GM10248 (cell line): ENCODE measurements at regions not wholly inside any gene's neighbourhood (a gene's known extent, or its start where the extent isn't known, plus 50 kb on each side); places are given as distances from the start of the nearest gene placed in this dataset.

Source experiments
- CTCF ChIA-PET: fragments of 300-600 bp; sonication (Branson Sonifier 250); formaldehyde crosslinking; extraction: SDS; loops from one replicate; lab custom pipeline; 2021; ENCODE audit warnings: antibody characterized with exemption; lab: Yijun Ruan, JAX
- POLR2A ChIA-PET: fragments of 350-650 bp; sonication (Branson Sonifier 250); formaldehyde crosslinking; extraction: SDS; loops from one replicate; lab custom pipeline; 2020; ENCODE audit warnings: antibody characterized with exemption; lab: Yijun Ruan, JAX
- DNase-seq: peaks from one replicate; pipeline ENCODE4 v3.0.0; 2012; ENCODE audit errors: extremely low spot score
- TF ChIP-seq, protein P1 (sequence below): IDR thresholded peaks from 2 replicates; pipeline ENCODE4 v1.5.1; 2012; ENCODE audit warnings: mild to moderate bottlenecking, low read depth; ENCODE audit errors: extremely low read depth, missing control alignments, control extremely low read depth

DNA sequence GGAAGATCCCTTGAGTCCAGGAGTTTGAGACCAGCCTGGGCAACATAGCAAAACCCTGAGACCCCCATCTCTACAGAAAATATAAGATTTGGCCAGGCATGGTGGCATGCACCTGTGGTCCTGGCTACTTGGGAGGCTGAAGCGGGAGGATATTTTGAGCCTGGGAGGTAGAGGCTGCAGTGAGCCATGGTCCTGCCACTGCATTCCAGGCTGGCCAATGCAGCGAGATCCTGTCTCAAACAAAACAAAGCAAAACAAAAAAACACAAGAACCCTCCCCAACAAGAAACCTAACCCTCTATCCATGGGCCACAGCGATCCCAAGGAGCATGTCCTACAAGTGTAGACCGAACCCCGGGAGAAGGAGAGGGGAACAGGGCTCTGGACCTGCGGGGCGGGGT is 133.3 kb downstream of the MGAT5B start:
- CTCF ChIA-PET: no interaction called here
- POLR2A ChIA-PET: no interaction called here
- DNase-seq: no peak
- TF ChIP-seq, protein P1, sequence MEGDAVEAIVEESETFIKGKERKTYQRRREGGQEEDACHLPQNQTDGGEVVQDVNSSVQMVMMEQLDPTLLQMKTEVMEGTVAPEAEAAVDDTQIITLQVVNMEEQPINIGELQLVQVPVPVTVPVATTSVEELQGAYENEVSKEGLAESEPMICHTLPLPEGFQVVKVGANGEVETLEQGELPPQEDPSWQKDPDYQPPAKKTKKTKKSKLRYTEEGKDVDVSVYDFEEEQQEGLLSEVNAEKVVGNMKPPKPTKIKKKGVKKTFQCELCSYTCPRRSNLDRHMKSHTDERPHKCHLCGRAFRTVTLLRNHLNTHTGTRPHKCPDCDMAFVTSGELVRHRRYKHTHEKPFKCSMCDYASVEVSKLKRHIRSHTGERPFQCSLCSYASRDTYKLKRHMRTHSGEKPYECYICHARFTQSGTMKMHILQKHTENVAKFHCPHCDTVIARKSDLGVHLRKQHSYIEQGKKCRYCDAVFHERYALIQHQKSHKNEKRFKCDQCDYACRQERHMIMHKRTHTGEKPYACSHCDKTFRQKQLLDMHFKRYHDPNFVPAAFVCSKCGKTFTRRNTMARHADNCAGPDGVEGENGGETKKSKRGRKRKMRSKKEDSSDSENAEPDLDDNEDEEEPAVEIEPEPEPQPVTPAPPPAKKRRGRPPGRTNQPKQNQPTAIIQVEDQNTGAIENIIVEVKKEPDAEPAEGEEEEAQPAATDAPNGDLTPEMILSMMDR: no peak

DNA sequence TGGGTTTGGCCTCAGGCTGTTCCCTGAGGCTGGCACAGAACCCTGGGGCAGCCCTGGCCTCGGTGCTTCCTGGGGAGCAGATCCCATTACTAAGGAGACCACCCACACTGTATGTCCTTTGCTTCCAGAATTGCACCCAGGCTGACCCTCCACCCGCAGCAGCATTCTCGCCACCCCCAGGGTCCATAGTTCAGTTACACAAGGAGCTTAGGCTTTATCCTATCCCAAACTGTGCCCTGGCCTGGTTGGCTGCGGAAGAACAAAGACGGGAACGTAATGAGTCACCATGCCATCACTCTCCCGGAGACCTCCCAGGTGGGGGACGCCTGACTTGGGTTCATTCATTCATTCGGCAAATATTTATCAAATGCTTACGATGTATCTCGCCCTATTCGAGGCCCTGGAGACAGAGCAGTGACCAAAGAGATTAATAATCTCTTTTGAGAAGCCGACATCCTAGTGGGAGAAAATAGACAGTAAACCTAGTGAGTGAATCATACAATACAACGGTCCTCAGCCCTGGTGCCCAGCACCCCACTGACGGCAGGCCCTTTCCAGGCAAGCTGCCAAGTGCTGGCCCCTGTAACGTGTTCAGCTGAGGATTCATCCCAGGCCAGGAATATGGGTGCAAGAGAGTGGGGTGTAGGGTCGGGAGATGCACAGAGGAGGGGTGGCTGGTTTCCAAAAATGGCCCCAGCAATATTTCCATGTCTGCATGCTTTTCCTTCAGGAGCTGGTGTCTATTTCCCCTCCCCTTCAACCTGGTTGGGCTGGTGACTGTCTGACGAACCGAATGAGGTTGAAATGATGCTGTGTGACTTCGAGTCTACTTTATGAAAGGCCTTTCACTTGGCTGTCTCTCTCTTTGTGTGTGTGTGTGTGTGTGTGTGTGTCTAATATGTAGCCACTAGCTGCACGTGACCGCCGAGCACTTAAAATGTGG is 134.2 kb downstream of the MGAT5B start:
- no peak for DNase-seq
- TF ChIP-seq, protein P1: no peak
- CTCF ChIA-PET: interaction anchor here (2.0 kb wide), 1 partner anchor 54 kb away, joined by 7 read pairs; no protein-coding TSS in a partner anchor
- POLR2A ChIA-PET: no interaction called here

DNA sequence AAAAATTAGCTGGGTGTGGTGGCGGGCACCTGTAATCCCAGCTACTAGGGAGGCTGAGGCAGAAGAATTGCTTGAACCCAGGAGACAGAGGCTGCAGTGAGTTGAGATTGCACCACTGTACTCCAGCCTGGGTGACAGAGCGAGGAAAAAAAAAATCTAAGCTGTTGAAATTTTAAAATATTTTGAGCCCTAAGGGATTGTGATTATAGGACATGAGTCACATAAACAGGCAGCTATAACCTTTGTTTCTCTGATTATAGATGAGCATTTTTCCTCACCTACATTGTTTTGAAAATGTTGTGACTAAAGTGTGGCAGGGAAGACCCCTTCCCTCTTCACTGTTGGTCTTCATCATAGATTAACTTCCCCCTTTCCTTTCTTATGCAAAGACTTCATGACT is 135.5 kb downstream of the MGAT5B start:
- TF ChIP-seq, protein P1: no peak
- no peak for DNase-seq
- CTCF ChIA-PET: interaction anchor here (0.8 to 2.0 kb wide), 2 partner anchors 34 to 53 kb away, joined by 3 to 7 read pairs; no protein-coding TSS in a partner anchor
- POLR2A ChIA-PET: interaction anchor here (0.6 kb wide), 1 partner anchor 43 kb away, joined by 3 read pairs; no protein-coding TSS in a partner anchor

DNA sequence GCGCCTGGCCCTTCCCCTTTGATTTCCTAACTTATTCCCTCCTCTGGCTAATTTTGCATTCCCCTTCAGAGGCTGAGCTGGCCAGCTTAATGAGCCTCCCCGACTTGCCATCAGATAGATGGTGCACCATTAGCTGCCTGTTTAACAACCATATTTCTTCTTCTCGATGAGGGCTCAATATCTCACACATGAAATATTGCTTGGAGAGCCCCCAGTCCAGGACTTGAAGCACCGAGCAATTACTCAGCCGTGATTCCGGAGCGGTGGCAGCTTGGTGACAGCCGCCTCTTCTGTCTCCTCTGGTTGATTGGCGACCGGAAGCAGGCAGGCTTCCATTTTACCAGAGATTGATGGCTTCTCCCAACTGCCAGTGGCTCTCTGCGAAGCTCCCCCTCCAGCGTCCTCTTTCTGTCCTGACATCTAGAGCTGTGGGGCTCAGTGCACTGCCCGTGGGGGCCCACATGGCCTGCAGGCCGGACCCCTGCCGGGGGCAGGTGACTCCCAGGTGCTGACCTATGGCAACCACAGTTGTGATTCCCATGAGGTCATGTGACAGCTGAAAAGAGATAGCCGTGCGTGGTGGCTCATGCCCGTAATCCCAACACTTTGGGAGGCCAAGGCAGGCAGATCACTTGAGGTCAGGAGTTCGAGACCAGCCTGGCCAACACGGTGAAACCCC is 133.7 kb upstream of the SEC14L1 start:
- ChIA-PET POLR2A (no interaction called here), CTCF (interaction anchor here (0.7 to 1.7 kb wide), 3 partner anchors 49 to 139 kb away, joined by 3 to 7 read pairs (median 3); partner anchors contain the start of gene MGAT5B)
- TF ChIP-seq, protein P1: no peak
- DNase-seq: no peak

DNA sequence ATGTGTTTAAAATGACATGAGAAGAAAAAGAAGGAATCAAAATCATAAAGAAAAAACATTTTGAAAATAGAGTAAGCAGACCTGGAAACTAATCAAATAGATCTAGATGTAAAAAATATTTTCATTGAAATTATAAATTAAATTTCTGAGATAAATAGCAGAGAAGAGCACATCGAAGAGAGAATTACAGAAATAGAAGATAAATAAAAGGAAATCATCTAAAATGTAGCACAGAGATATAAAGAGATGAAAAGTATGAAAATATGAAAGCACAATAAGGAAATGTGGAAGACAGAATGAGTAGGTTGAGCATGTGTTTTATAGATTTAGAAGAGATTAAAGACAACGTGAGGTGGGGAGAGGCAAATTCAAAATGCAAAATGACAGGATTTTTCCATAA is 130.9 kb upstream of the SEC14L1 start:
- DNase-seq: no peak
- ChIA-PET CTCF (interaction anchor here (1.5 kb wide), 1 partner anchor 10 kb away, joined by 3 read pairs; no protein-coding TSS in a partner anchor), POLR2A (no interaction called here)
- TF ChIP-seq, protein P1: no peak

DNA sequence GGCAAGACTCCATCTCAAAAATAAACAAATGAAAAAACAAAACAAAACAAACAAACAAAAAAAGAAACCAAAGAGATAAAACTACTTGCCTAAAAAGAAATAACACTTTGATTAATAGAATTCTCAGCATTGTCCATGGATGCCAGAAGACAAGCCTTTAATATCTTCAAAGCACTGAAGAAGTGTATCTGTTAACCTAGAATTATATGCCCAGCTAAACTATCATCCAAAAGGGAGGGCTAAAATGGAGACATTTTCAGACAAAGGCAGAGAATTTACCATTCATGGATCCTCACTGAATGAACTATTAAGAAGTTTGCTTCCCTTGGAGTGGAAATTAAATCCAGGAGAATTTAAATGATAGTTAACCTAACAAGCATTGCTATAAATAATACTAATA is 130.1 kb upstream of the SEC14L1 start:
- TF ChIP-seq, protein P1: no peak
- ChIA-PET CTCF (interaction anchor here (3.6 kb wide), 1 partner anchor 46 kb away, joined by 16 read pairs; no protein-coding TSS in a partner anchor), POLR2A (no interaction called here)
- no peak for DNase-seq
